ENCODE measurements at regions not wholly inside any gene's neighbourhood (a gene's known extent, or its start where the extent isn't known, plus 50 kb on each side); places are given as distances from the start of the nearest gene placed in this dataset.
"Not testable (repeated sequence)": the region's sequence is repeated elsewhere in the genome, so short reads cannot be mapped to it uniquely, and the experiment has no call there.

DNA sequence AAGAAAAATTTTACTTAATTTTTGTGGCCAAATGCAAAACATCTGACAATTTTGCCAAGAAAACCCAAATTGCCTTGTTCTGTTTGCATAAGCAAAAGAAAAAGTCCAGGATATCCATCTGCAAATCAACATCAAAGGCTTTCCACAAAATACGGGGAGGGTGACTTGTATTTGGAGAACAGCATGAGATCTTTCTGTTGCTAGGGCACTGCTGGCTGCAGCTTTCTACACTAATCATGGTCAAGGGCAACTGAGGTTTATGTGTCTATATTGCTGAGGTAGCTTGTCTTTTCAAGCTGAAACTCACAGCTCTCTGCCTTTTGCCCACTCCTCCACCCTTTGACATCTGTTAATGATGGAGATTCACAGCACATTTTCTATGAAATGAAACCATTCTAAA lies 389.1 kb downstream of the NKX6-1 start:
- Histone ChIP-seq H4K20me1 (replicated peaks; ENCODE audit: control insufficient read depth, extremely low read depth, insufficient read depth, low read length) (no peaks in the 10 kb centered on the region), H3K9me3 (replicated peaks; ENCODE audit: control insufficient read depth, insufficient read depth, low read length) (no peaks in the 10 kb centered on the region), H3K36me3 (ENCODE audit: control insufficient read depth in 2 of 2, extremely low read depth in 1 of 2, insufficient read depth in 2 of 2, low read length in 2 of 2) (no peaks in the 10 kb centered on the region), H3K9ac (replicated peaks; ENCODE audit: extremely low read depth, insufficient read depth, low read length) (no peak overlapping the region), H3K4me1 (ENCODE audit: control insufficient read depth, extremely low read depth, insufficient read depth, low read length) (no peaks in the 10 kb centered on the region), H3K27ac (ENCODE audit: insufficient read depth, low read depth, low read length) (no peak overlapping the region), H3K27me3 (ENCODE audit: control insufficient read depth in 2 of 2, insufficient read depth in 2 of 2, low read length in 2 of 2) (no peaks in the 10 kb centered on the region), H2AFZ (ENCODE audit: low read depth, low read length) (no peak overlapping the region), H3K4me2 (ENCODE audit: insufficient read depth, low read length) (no peak overlapping the region), H3K4me3 (replicated peaks in 1 of 3; ENCODE audit: insufficient read depth in 1 of 3, low read depth in 1 of 3, low read length in 3 of 3) (no peak overlapping the region), H3K9me1 (replicated peaks; ENCODE audit: control insufficient read depth, extremely low read depth, insufficient read depth, low read length) (no peaks in the 10 kb centered on the region), H3K79me2 (ENCODE audit: control insufficient read depth, insufficient read depth, low read length) (no peaks in the 10 kb centered on the region)
- BruUV-seq (replicated peaks), result no TSS peak
- intact Hi-C loops (cut with micrococcal nuclease), result no loop called here
- POLR2A ChIA-PET, result no interaction called here
- DNase-seq (ENCODE audit: low read depth, low spot score) (no peak), FAIRE-seq (no peak)
- dilution Hi-C loops (cut with MboI; ENCODE audit: extremely low pct_ligation_motif_present, low sequenced_read_pairs), result no loop called here
- TF ChIP-seq, protein P1, sequence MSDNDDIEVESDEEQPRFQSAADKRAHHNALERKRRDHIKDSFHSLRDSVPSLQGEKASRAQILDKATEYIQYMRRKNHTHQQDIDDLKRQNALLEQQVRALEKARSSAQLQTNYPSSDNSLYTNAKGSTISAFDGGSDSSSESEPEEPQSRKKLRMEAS (IDR thresholded peaks at IDR 0.05; ENCODE audit: insufficient read depth, insufficient read length), result no peak
- TF ChIP-seq POLR2A (IDR thresholded peaks at IDR 0.05; ENCODE audit: low read depth, low read length), result no peak
- TF ChIP-seq MYC (IDR thresholded peaks at IDR 0.05; ENCODE audit: low read depth, low read length), result no peak
- no peak for TF ChIP-seq POLR2AphosphoS5 (IDR thresholded peaks at IDR 0.05; ENCODE audit: insufficient read depth, low read depth, low read length)
- TF ChIP-seq JUN (IDR thresholded peaks at IDR 0.05; ENCODE audit: borderline replicate concordance, insufficient read depth, insufficient read length, low read depth), result no peak
- CTCF ChIA-PET, result no interaction called here

DNA sequence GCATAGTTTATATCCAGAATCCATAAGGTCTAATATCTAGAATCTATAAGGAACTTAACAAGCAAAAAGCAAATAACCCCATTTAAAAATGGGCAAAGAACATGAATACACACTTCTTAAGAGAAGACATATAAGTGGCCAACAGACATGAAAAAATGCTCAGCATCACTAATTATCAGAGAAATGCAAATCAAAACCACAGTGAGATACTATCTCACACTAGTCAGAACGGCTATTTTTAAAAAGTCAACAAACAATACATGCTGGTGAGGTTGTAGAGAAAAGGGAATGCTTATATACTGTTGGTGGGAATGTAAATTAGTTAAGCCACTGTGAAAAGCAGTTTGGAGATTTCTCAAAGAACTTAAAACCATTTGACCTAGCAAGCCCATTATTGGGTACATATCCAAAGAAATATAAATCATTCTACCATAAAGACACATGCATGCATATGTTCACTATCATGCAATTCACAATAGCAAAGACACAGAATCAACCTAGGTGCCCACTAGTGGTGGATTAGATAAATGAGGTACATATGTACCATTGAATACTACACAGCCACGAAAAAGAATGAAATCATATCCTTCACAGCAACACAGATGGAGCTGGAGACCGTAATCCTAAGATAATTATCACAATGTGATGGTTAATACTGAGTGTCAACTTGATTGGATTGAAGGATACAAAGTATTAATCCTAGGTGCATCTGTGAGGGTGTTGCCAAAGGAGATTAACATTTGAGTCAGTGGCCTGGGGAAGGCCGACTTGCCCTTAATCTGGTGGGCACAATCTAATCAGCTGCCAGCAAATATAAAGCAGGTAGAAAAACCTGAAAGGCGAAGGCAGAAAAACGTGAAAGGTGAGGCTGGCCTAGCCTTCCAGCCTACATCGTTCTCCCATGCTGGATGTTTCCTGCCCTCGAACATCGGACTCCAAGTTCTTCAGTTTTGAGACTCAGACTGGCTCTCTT lies 397.2 kb downstream of the NKX6-1 start:
- H3K4me1 ChIP-seq (ENCODE audit: control insufficient read depth, extremely low read depth, insufficient read depth, low read length); H3K27me3 ChIP-seq (ENCODE audit: control insufficient read depth in 2 of 2, insufficient read depth in 2 of 2, low read length in 2 of 2); intact Hi-C loops (cut with micrococcal nuclease); H3K9ac ChIP-seq (replicated peaks; ENCODE audit: extremely low read depth, insufficient read depth, low read length); CTCF ChIA-PET; H3K79me2 ChIP-seq (ENCODE audit: control insufficient read depth, insufficient read depth, low read length); H3K4me3 ChIP-seq (replicated peaks in 1 of 3; ENCODE audit: insufficient read depth in 1 of 3, low read depth in 1 of 3, low read length in 3 of 3); BruUV-seq (replicated peaks); H3K9me1 ChIP-seq (replicated peaks; ENCODE audit: control insufficient read depth, extremely low read depth, insufficient read depth, low read length); H4K20me1 ChIP-seq (replicated peaks; ENCODE audit: control insufficient read depth, extremely low read depth, insufficient read depth, low read length); H3K36me3 ChIP-seq (ENCODE audit: control insufficient read depth in 2 of 2, extremely low read depth in 1 of 2, insufficient read depth in 2 of 2, low read length in 2 of 2); POLR2A ChIA-PET; H3K4me2 ChIP-seq (ENCODE audit: insufficient read depth, low read length); H2AFZ ChIP-seq (ENCODE audit: low read depth, low read length); FAIRE-seq; H3K9me3 ChIP-seq (replicated peaks; ENCODE audit: control insufficient read depth, insufficient read depth, low read length); dilution Hi-C loops (cut with MboI; ENCODE audit: extremely low pct_ligation_motif_present, low sequenced_read_pairs); H3K27ac ChIP-seq (ENCODE audit: insufficient read depth, low read depth, low read length); DNase-seq (ENCODE audit: low read depth, low spot score): not testable (repeated sequence)
